NCI-H2029 (cell line): ENCODE measurements at regions not wholly inside any gene's neighbourhood (a gene's known extent, or its start where the extent isn't known, plus 50 kb on each side); places are given as distances from the start of the nearest gene placed in this dataset.
A peak's percentile ranks its signal among the peaks of the same experiment; 100 is the strongest.
"Not testable (repeated sequence)": the region's sequence is repeated elsewhere in the genome, so short reads cannot be mapped to it uniquely, and the experiment has no call there.

ENCODE experiments used
- DNase-seq: peaks from one replicate; lab custom pipeline; 2025; lab: John Stamatoyannopoulos, UW

- no peak for DNase-seq
These were observed 399.5 kb downstream of the BUD13 start for GRCh38 chr11:116373104-116373944.

GRCh38 chr11:116371146-116371545, 401.6 kb downstream of the BUD13 start:
- DNase-seq, result no peak

DNA sequence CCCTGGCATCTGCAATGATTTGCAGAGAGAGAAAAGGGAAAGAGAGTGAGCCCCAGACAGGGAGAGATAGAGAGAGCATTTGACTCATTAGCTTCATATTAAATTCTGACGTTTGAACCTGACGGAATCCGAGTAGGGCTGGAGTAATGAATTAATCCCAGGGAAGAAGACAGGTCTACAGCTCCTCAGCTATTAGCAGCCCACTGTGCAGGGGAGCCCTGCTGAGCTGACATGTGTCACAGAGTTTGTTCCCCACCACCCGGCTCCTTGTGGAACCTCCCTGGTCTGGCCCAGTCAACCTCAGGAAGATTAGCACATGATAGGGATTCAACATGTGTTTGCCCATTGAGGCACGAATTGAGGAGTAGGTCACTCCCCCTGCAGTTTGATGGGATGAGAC, 404.0 kb downstream of the BUD13 start:
- no peak for DNase-seq

DNA sequence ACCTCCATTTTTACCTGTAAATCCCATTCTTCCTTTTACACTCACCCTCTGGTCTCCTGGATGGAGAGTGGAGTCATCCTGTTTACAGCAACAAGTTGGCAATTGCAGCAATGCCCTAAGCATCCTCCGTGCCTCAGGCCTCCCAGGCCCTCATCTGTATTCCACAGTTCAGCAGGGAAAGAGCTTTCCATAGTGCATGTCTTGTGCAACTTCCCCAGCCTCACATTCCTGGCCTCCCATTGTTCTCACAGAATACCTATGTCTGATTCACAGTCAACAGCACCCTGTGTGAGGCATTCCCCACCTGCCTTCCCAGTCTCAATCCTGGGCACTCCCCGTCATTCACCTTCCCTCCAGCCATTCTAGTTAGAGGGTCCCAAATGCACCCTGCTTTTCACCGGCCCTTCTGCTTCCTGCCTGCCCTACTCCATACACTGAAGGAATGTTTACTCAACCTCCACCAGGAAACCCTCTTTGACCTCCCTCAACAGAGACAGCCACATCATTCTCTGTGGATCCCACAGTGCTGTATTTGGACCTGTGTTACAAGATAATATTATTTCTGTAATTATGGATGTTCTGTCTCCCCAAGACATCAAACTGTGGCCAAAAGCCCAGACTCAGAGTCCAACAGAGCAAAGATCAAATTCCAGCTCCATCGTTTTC, 405.7 kb downstream of the BUD13 start:
- DNase-seq, result no peak

DNA sequence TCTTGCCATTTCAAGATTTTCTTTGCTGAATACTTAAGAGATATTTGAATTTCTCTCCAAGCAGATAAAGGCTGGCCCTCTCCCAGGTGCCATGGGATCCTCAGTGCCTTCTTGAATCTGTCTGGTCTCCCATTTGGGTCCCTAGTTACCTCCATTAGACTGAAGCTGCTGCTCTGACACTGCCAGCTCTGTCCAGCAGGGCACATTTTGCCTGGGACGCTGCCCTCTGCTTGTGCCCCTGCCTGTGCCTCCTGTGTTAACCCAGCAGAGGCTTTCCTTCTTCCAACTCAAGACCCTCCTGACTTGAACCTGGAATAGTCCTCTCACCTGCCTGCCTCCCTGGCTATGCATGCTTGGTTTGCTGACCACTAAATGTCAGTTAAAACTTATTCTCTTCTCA, 406.3 kb downstream of the BUD13 start:
- DNase-seq, result no peak

DNA sequence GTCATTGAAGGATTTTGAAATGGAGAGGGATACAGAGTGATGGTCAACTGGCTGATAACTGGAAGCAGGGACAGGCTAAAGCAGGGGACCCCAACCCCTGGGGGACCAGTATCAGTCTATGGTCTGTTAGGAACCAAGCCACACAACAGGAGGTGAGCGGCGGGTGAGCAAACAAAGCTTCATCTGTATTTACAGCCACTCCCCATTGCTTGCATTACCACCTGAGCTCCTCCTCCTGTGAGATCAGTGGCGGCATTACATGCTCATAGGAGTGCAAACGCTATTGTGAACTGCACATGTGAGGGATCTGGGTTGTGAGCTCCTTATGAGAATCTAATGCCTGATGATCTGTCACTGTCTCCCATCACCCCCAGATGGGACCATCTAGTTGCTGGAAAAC, 407.9 kb downstream of the BUD13 start:
- not testable (repeated sequence) for DNase-seq

DNA sequence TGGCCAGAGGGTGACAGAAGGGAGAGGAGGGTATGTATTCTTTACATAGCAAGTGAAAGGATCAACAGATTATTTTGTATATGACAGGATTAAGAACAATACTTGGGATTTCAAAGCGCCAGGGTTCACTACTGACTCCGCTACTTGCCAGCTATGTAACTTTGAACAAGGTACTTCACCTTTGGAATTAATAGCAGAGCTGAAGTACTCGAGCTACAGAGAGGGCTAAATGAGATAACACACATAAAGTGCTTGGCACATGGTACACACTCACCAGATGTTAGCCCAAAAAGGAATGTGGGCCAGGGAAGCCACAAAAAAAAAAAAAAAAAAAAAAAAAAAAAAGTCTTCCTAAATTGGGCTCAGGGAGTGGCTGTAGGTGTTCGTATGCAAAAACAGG, 408.4 kb downstream of the BUD13 start:
- peak; percentile 40 for DNase-seq

GRCh38 chr11:116360221-116360941, 412.4 kb downstream of the BUD13 start:
- DNase-seq, result no peak

- no peak for DNase-seq
These were observed 414.8 kb downstream of the BUD13 start for GRCh38 chr11:116357784-116358544.

- DNase-seq, result no peak
These were observed 416.3 kb downstream of the BUD13 start for GRCh38 chr11:116356451-116356850.

GRCh38 chr11:116355104-116355503, 417.7 kb downstream of the BUD13 start:
- no peak for DNase-seq

DNA sequence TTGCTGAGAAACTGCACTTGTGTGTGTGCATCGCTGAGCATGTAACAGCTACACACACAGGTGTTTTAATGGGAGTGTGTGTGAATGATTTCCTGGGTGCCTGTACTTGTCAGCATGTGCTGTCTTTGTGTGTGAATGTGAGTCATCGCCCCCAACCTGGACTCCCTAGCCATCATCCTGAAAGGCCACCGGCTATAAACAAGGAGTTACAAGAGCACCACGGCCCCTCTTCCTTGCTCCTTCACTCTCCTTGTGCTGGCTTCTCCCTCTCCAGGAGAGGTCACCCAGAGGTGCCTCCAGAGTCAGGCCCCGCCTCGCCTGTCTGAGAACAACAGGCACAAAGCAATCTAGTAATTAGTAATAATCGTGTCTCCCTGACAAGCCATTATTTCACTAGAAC, 419.2 kb downstream of the BUD13 start:
- DNase-seq, result no peak

GRCh38 chr11:116352881-116353280, 419.9 kb downstream of the BUD13 start:
- no peak for DNase-seq

- DNase-seq, result no peak
These were observed 424.6 kb downstream of the BUD13 start for GRCh38 chr11:116348226-116348625.

GRCh38 chr11:116345575-116345974, 427.2 kb downstream of the BUD13 start:
- no peak for DNase-seq

GRCh38 chr11:116344601-116345000, 428.2 kb downstream of the BUD13 start:
- DNase-seq, result no peak

DNA sequence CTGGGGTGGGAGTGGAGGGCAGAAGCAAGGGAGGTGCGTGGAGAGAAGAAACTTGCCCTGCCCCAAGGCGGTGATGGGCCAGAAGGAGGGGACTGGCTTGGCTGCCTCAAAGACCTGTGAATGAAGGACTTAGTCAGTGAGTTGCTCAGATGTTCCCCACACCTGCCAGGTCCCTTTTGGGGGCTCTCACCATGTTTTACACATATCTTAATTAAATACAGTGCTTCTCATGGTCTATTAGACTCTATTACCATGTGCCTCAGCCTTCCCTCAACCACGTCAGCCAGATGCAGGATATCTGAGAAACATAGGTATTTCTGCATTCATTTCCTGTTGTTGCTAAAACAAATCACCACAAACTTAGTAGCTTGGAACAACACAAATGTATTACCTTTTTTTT, 429.5 kb downstream of the BUD13 start:
- DNase-seq, result no peak

- DNase-seq, result no peak
These were observed 430.6 kb downstream of the BUD13 start for GRCh38 chr11:116342148-116342547.

- no peak for DNase-seq
These were observed 433.3 kb downstream of the BUD13 start for GRCh38 chr11:116339306-116340098.

GRCh38 chr11:116338500-116338899, 434.3 kb downstream of the BUD13 start:
- DNase-seq, result not testable (repeated sequence)

DNA sequence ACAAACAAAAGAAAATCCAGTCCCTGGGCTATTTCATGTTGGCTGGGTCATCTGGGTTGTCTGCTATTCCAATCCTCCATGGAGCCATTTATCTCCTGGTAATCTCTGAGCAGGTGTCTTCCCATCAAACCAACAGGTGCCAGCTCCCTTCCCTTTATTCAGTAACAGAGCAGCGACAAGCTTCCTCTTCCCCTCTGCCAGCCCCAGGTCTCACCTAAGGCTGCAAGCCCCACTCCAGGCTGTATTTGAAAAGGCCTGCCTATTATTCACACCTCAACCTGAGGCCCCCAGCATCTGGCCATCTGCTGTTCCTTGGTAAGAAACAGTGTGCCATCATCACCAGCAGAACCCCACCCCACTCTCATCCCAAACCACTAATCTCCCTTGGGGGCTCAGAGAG, 436.2 kb downstream of the BUD13 start:
- no peak for DNase-seq
